ENCODE measurements at regions not wholly inside any gene's neighbourhood (a gene's known extent, or its start where the extent isn't known, plus 50 kb on each side); places are given as distances from the start of the nearest gene placed in this dataset.
"Not testable (repeated sequence)": the region's sequence is repeated elsewhere in the genome, so short reads cannot be mapped to it uniquely, and the experiment has no call there.

DNA sequence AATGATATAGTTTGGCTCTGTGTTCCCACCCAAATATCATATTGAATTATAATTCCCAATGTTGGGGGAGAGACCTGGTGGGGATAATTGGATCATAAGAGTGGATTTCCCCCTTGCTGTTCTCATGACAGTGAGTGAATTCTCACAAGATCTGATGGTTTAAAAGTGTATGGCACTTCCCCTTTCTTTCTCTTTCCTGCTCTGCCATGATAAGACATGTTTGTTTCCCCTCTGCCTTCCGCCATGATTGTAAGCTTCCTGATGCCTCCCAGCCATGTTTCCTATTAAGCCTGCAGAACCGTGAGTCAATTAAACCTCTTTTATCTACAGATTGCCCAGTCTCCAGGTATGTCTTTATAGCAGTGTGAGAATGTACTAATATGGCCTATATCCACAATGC is 126.7 kb upstream of the GMNC start:
- no peaks in the 10 kb centered on the region for H3K36me3 ChIP-seq (ENCODE audit: control insufficient read depth, insufficient read depth, low read length)
- no peak overlapping the region for H3K4me3 ChIP-seq (ENCODE audit: low read depth, low read length)
- H3K27ac ChIP-seq (ENCODE audit: low read depth, low read length): no peak overlapping the region
- no peaks in the 10 kb centered on the region for H3K4me1 ChIP-seq (ENCODE audit: control insufficient read depth, insufficient read depth, low read length)
- no peaks in the 10 kb centered on the region for H3K27me3 ChIP-seq (ENCODE audit: control insufficient read depth, insufficient read depth, low read length)
- peaks cover 29% of the 10 kb centered on the region for H3K9me3 ChIP-seq (ENCODE audit: control insufficient read depth, insufficient read depth, low read depth, low read length)
- no peak overlapping the region for H3K9ac ChIP-seq (ENCODE audit: low read length)

DNA sequence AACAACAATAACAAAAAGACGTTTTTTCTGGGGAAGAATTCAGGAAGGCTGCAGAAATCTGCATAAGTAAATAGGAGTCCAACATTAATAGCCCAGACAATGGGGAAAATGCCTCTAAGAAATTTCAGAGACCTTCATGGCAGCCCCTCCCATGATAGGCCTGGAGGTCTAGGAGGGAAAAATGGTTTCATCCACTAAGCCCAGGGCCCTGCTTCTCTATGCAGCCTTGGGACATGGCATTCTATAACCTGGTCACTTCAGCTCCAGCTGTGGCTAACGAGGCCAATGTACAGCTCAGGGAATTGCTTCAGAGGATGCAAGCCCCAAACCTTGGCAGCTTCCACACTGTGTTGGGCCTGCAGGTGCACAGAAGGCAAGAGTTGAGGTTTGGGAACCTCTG is 125.6 kb upstream of the GMNC start:
- Histone ChIP-seq H3K27me3 (ENCODE audit: control insufficient read depth, insufficient read depth, low read length) (no peaks in the 10 kb centered on the region), H3K4me1 (ENCODE audit: control insufficient read depth, insufficient read depth, low read length) (no peaks in the 10 kb centered on the region), H3K36me3 (ENCODE audit: control insufficient read depth, insufficient read depth, low read length) (no peaks in the 10 kb centered on the region), H3K27ac (ENCODE audit: low read depth, low read length) (no peak overlapping the region), H3K9me3 (ENCODE audit: control insufficient read depth, insufficient read depth, low read depth, low read length) (peaks cover 29% of the 10 kb centered on the region), H3K9ac (ENCODE audit: low read length) (no peak overlapping the region), H3K4me3 (ENCODE audit: low read depth, low read length) (no peak overlapping the region)

- H3K27ac ChIP-seq (ENCODE audit: low read depth, low read length): no peak overlapping the region
- no peak overlapping the region for H3K4me3 ChIP-seq (ENCODE audit: low read depth, low read length)
- no peaks in the 10 kb centered on the region for H3K36me3 ChIP-seq (ENCODE audit: control insufficient read depth, insufficient read depth, low read length)
- H3K4me1 ChIP-seq (ENCODE audit: control insufficient read depth, insufficient read depth, low read length): no peaks in the 10 kb centered on the region
- no peaks in the 10 kb centered on the region for H3K27me3 ChIP-seq (ENCODE audit: control insufficient read depth, insufficient read depth, low read length)
- H3K9me3 ChIP-seq (ENCODE audit: control insufficient read depth, insufficient read depth, low read depth, low read length): peaks cover 29% of the 10 kb centered on the region
- H3K9ac ChIP-seq (ENCODE audit: low read length): no peak overlapping the region
Observed at GRCh38 chr3:190984502-190985244, 122.2 kb upstream of the GMNC start.

DNA sequence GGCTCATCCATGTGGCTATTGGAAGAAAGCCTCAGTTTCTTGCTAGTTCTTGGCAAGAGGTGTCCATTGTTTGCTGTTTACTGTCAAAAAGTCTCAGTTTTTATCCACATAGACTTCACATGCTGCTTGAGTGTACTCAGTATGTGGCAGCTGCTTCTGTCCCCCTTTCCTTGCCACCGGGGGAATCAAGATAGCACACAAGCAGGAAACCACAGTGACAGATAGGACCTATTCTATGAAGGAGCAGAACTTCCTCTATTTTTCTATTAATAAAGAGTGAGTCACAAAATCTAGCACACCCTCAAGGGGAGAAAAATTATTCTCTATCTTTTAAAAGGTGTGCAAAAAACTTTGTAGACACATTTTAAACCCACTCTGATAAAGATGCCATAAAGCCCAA is 121.4 kb upstream of the GMNC start:
- Histone ChIP-seq H3K9me3 (ENCODE audit: control insufficient read depth, insufficient read depth, low read depth, low read length) (peaks cover 21% of the 10 kb centered on the region), H3K4me3 (ENCODE audit: low read depth, low read length) (no peak overlapping the region), H3K27me3 (ENCODE audit: control insufficient read depth, insufficient read depth, low read length) (no peaks in the 10 kb centered on the region), H3K4me1 (ENCODE audit: control insufficient read depth, insufficient read depth, low read length) (no peaks in the 10 kb centered on the region), H3K27ac (ENCODE audit: low read depth, low read length) (no peak overlapping the region), H3K36me3 (ENCODE audit: control insufficient read depth, insufficient read depth, low read length) (no peaks in the 10 kb centered on the region), H3K9ac (ENCODE audit: low read length) (no peak overlapping the region)

GRCh38 chr3:190973771-190974170 is 111.3 kb upstream of the GMNC start:
- no peaks in the 10 kb centered on the region for H3K4me1 ChIP-seq (ENCODE audit: control insufficient read depth, insufficient read depth, low read length)
- H3K4me3 ChIP-seq (ENCODE audit: low read depth, low read length): no peak overlapping the region
- no peaks in the 10 kb centered on the region for H3K9me3 ChIP-seq (ENCODE audit: control insufficient read depth, insufficient read depth, low read depth, low read length)
- H3K27me3 ChIP-seq (ENCODE audit: control insufficient read depth, insufficient read depth, low read length): no peaks in the 10 kb centered on the region
- H3K9ac ChIP-seq (ENCODE audit: low read length): no peak overlapping the region
- no peaks in the 10 kb centered on the region for H3K36me3 ChIP-seq (ENCODE audit: control insufficient read depth, insufficient read depth, low read length)
- no peak overlapping the region for H3K27ac ChIP-seq (ENCODE audit: low read depth, low read length)

- Histone ChIP-seq H3K36me3 (ENCODE audit: control insufficient read depth, insufficient read depth, low read length) (no peaks in the 10 kb centered on the region), H3K27ac (ENCODE audit: low read depth, low read length) (no peak overlapping the region), H3K9me3 (ENCODE audit: control insufficient read depth, insufficient read depth, low read depth, low read length) (no peaks in the 10 kb centered on the region), H3K9ac (ENCODE audit: low read length) (no peak overlapping the region), H3K4me3 (ENCODE audit: low read depth, low read length) (no peak overlapping the region), H3K4me1 (ENCODE audit: control insufficient read depth, insufficient read depth, low read length) (no peaks in the 10 kb centered on the region; the same call in 1 of the 2 replicates), H3K27me3 (ENCODE audit: control insufficient read depth, insufficient read depth, low read length) (no peaks in the 10 kb centered on the region)
Observed at GRCh38 chr3:190972840-190973270, 110.4 kb upstream of the GMNC start.

GRCh38 chr3:190972196-190972595 is 109.7 kb upstream of the GMNC start:
- Histone ChIP-seq H3K4me3 (ENCODE audit: low read depth, low read length) (no peak overlapping the region), H3K27me3 (ENCODE audit: control insufficient read depth, insufficient read depth, low read length) (no peaks in the 10 kb centered on the region), H3K9me3 (ENCODE audit: control insufficient read depth, insufficient read depth, low read depth, low read length) (no peaks in the 10 kb centered on the region), H3K4me1 (ENCODE audit: control insufficient read depth, insufficient read depth, low read length) (no peaks in the 10 kb centered on the region; the same call in 1 of the 2 replicates), H3K9ac (ENCODE audit: low read length) (no peak overlapping the region), H3K36me3 (ENCODE audit: control insufficient read depth, insufficient read depth, low read length) (no peaks in the 10 kb centered on the region), H3K27ac (ENCODE audit: low read depth, low read length) (no peak overlapping the region)

- Histone ChIP-seq H3K9ac (ENCODE audit: low read length) (no peak overlapping the region), H3K4me1 (ENCODE audit: control insufficient read depth, insufficient read depth, low read length) (no peaks in the 10 kb centered on the region; the same call in 1 of the 2 replicates), H3K27ac (ENCODE audit: low read depth, low read length) (no peak overlapping the region), H3K4me3 (ENCODE audit: low read depth, low read length) (no peak overlapping the region), H3K9me3 (ENCODE audit: control insufficient read depth, insufficient read depth, low read depth, low read length) (no peaks in the 10 kb centered on the region), H3K36me3 (ENCODE audit: control insufficient read depth, insufficient read depth, low read length) (no peaks in the 10 kb centered on the region), H3K27me3 (ENCODE audit: control insufficient read depth, insufficient read depth, low read length) (no peaks in the 10 kb centered on the region)
Observed at GRCh38 chr3:190970560-190970959, 108.1 kb upstream of the GMNC start.

DNA sequence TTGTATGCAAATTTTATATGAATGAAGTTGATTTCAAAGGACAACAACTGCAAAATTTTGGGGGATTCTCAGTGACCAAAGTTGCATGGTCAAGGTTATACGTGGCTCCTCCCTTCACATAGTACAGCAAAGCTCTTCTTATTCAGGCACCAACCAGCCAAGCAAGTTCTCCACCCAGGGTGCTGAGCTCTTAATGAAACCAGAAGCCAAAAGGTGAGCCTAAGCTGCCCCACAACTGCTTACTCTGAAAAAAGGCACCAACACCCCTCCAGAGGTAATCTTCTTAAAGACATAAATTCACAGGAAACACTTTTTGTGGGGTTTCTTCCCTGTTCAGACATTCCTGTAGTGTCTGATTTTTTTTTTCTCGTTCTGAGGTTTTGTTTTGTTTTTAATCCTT is 106.1 kb upstream of the GMNC start:
- Histone ChIP-seq H3K9ac (ENCODE audit: low read length) (no peak overlapping the region), H3K4me1 (ENCODE audit: control insufficient read depth, insufficient read depth, low read length) (no peaks in the 10 kb centered on the region; the same call in 1 of the 2 replicates), H3K27ac (ENCODE audit: low read depth, low read length) (no peak overlapping the region)

GRCh38 chr3:190964931-190965330 is 102.4 kb upstream of the GMNC start:
- peak overlapping the region; percentile 49 for H3K4me3 ChIP-seq (ENCODE audit: low read depth, low read length)
- not testable (repeated sequence) for H3K27ac ChIP-seq (ENCODE audit: low read depth, low read length); H3K4me1 ChIP-seq (ENCODE audit: control insufficient read depth, insufficient read depth, low read length); H3K9ac ChIP-seq (ENCODE audit: low read length); H3K36me3 ChIP-seq (ENCODE audit: control insufficient read depth, insufficient read depth, low read length); H3K27me3 ChIP-seq (ENCODE audit: control insufficient read depth, insufficient read depth, low read length); H3K9me3 ChIP-seq (ENCODE audit: control insufficient read depth, insufficient read depth, low read depth, low read length)

More for the DNA sequence above, 106.1 kb upstream of the GMNC start:
- Histone ChIP-seq H3K4me3 (ENCODE audit: low read depth, low read length) (no peak overlapping the region), H3K36me3 (ENCODE audit: control insufficient read depth, insufficient read depth, low read length) (no peaks in the 10 kb centered on the region), H3K9me3 (ENCODE audit: control insufficient read depth, insufficient read depth, low read depth, low read length) (no peaks in the 10 kb centered on the region), H3K27me3 (ENCODE audit: control insufficient read depth, insufficient read depth, low read length) (no peaks in the 10 kb centered on the region)

GRCh38 chr3:190959077-190959476 is 96.6 kb upstream of the GMNC start:
- Histone ChIP-seq H3K9ac (ENCODE audit: low read length) (no peak overlapping the region), H3K27ac (ENCODE audit: low read depth, low read length) (no peak overlapping the region), H3K9me3 (ENCODE audit: control insufficient read depth, insufficient read depth, low read depth, low read length) (peaks cover 20% of the 10 kb centered on the region), H3K36me3 (ENCODE audit: control insufficient read depth, insufficient read depth, low read length) (no peaks in the 10 kb centered on the region), H3K4me3 (ENCODE audit: low read depth, low read length) (no peak overlapping the region), H3K4me1 (ENCODE audit: control insufficient read depth, insufficient read depth, low read length) (no peaks in the 10 kb centered on the region), H3K27me3 (ENCODE audit: control insufficient read depth, insufficient read depth, low read length) (no peaks in the 10 kb centered on the region)

Measured in HUES6 (cell line).